NCI-H128 (cell line): ENCODE measurements at regions not wholly inside any gene's neighbourhood (a gene's known extent, or its start where the extent isn't known, plus 50 kb on each side); places are given as distances from the start of the nearest gene placed in this dataset.
A peak's percentile ranks its signal among the peaks of the same experiment; 100 is the strongest.
"Not testable (repeated sequence)": the region's sequence is repeated elsewhere in the genome, so short reads cannot be mapped to it uniquely, and the experiment has no call there.

Experiments
- DNase-seq: peaks from one replicate; lab custom pipeline; 2025; ENCODE audit not compliant: unreplicated experiment; lab: John Stamatoyannopoulos, UW

DNA sequence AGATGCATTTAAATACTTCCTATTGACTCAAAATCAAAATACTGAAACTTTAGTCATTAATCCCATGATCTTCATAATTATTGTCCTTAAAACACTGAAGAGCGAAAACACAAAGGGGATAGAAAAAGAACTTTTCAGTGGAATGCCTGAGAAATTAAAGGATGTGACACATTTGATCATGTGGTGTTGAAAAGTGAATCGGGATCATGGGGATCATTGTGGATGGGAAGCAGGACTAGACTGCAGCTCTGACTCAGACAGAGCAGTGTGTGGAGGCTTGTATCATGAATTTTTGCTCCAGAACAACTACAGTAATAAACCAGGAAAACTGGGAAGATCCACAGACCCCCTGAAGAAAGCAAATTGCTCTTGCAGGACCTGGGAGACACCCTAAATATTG is 161.1 kb upstream of the CXADR start:
- no peak for DNase-seq

- peak; percentile 42 for DNase-seq
These were observed 159.7 kb upstream of the CXADR start for GRCh38 chr21:17352996-17353655.

- no peak for DNase-seq
These were observed 153.1 kb upstream of the CXADR start for GRCh38 chr21:17359781-17360180.

DNA sequence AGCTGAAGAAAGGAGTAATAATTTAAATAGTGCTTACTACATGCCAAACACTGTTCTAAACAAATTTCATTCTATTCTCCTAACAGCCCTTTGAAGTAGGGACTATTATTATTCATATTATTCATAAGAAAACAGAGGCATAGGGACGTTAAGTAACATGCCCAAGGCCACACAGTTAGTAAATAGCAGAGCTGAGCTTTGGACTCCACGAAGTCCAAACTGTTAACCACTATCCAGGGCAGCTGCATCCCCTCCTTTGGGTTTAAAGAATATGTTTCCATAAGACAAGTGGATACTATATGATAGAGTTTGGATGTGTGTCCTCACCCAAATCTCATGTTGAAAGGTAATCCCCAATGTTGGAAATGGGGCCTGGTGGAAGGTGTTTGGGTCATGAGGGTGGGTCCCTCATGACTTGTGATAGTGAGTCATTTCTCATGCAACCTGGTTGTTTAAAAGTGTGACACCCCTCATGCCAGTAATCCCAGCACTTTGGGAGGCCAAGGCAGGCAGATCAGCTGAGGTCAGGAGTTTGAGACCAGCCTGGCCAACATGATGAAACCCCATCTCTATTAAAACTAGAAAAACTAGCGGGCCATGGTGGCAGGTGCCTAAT is 144.0 kb upstream of the CXADR start:
- no peak for DNase-seq

DNA sequence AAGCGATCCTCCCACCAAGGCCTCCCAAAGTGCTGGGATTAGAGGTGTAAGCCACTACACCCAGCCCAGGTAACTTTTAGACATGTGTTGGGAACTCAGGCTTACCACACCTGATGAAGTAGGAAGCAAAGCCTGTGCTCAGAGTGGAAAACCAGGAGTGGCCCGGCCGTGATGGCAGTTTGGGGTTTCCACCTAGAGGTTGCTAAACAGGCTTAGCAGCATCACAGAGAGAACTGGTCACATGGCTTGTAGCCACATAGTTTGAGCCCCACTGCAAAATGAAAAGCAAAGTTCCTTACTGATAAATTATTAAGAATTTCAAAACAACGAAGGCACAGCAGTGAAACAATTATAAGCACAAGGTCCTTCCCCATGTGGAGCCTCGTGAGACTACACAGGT is 142.6 kb upstream of the CXADR start:
- no peak for DNase-seq

- DNase-seq, result no peak
These were observed 141.9 kb upstream of the CXADR start for GRCh38 chr21:17370916-17371315.

DNA sequence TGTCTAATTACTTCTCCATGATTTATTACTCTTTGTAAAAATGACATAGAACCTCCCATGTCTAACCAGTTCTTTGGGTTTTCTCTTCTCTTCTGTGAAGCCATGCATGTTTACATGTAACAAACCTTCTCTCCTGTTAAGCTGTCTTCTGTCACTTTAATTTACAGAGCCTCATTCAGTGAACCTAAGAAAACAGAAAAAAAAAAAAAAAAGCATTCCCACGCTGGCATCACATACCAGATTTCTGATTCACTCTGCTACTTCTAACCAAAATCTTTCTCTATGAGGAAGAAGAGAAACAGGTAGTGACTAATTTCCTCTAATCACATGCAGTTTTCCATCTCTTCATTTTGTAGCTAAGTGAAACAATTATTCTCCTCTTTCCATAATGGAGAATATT is 141.4 kb upstream of the CXADR start:
- no peak for DNase-seq

GRCh38 chr21:17372200-17372599 is 140.6 kb upstream of the CXADR start:
- DNase-seq, result no peak

GRCh38 chr21:17386498-17386897 is 126.3 kb upstream of the CXADR start:
- no peak for DNase-seq

GRCh38 chr21:17387030-17387617 is 125.7 kb upstream of the CXADR start:
- peak; percentile 80 for DNase-seq

GRCh38 chr21:17388226-17388625 is 124.6 kb upstream of the CXADR start:
- DNase-seq, result no peak

DNA sequence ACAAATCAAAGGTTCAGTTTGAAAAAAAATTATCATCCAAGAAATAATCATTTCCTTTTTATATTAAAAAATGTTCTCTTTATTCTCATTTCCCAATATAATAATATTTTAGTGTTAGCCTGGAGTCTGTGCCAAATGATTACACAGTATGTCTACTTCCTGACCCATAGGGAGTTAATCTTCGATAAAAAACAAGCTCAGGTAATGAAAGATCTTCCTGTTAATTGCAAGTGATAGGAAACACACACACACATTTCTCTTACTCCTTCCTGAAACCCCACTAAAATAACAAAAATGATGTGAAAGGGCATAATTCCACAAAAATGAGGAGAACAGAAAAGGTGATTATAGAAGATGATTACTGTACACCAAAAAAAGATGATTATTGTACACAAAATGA is 123.5 kb upstream of the CXADR start:
- DNase-seq, result no peak

- no peak for DNase-seq
These were observed 122.3 kb upstream of the CXADR start for GRCh38 chr21:17390569-17390968.

DNA sequence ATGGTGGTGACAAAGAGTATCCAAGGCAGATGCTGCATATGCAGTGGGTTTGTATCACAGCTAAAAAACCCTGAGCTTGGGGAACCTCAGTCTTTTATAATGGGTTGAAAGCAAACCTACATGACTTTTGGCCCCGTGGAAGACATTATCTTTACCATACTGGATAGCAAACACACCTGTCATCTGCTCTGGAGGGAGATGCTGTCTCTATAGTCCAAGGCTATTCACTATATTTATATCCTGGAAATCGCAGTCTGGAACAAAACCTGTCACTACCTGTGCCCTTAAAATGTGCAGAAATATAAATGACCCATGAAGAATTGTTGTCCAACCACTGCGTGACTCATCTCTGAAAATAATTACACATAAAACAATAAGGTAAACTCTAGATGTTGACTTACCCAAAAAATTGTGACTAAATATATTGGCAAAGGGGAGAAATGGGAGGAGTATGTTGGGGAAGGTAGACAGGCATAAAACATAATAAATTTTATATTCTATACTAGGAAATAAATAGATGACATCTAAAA is 121.0 kb upstream of the CXADR start:
- no peak for DNase-seq

DNA sequence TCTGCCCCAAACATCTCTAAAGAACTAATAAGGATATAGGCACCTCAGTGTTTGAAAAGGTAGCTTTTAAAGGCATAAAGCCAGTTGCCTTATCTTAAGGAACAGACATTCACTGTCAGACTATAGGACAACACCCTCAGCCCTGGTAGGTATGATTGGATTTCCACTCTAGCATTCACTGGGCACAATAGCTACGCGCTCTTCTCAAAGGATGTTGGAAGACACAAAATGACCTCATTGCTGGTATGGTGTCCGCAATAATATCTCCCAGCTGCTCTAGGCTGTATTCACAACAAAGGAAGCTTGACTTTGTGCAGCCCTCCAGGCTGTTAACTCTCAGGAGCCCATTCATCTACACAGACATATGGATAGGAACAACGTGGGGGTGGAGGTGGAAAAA is 119.4 kb upstream of the CXADR start:
- DNase-seq, result no peak

DNA sequence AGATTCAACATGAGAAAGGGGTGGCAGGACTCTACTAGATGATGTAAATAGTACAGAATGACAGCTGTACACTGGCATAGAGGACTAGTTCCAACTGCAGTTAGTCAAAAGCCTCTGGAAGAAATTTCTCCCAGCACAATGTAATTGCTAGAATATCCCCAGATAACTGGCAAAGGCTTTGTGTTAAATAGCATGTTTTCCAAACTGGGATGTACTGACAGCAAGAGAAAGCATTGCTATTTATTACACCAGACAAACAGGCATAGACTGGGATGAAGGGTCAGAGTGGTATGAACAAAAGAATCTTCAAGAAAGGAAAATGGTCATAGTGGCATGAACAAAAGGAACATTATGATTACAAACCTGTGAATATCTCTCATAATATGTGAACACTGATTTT is 115.9 kb upstream of the CXADR start:
- DNase-seq, result no peak

- no peak for DNase-seq
These were observed 115.1 kb upstream of the CXADR start for GRCh38 chr21:17397703-17398102.

GRCh38 chr21:17398954-17399353 is 113.9 kb upstream of the CXADR start:
- DNase-seq, result not testable (repeated sequence)

- no peak for DNase-seq
These were observed 109.9 kb upstream of the CXADR start for GRCh38 chr21:17402937-17403336.

GRCh38 chr21:17406202-17406601 is 106.6 kb upstream of the CXADR start:
- DNase-seq, result no peak

GRCh38 chr21:17414766-17415165 is 98.1 kb upstream of the CXADR start:
- DNase-seq, result no peak

- no peak for DNase-seq
These were observed 96.7 kb upstream of the CXADR start for GRCh38 chr21:17416139-17416538.
